UCSD-AML1 (cell line): ENCODE measurements at regions not wholly inside any gene's neighbourhood (a gene's known extent, or its start where the extent isn't known, plus 50 kb on each side); places are given as distances from the start of the nearest gene placed in this dataset.

Source experiments
- DNase-seq: peaks from one replicate; lab custom pipeline; 2025; ENCODE audit not compliant: unreplicated experiment; lab: John Stamatoyannopoulos, UW

- no peak for DNase-seq
Measured at GRCh38 chr6:137775720-137776119, 91.3 kb upstream of the TNFAIP3 start.

- no peak for DNase-seq
Measured at GRCh38 chr6:137776256-137776655, 90.8 kb upstream of the TNFAIP3 start.

DNA sequence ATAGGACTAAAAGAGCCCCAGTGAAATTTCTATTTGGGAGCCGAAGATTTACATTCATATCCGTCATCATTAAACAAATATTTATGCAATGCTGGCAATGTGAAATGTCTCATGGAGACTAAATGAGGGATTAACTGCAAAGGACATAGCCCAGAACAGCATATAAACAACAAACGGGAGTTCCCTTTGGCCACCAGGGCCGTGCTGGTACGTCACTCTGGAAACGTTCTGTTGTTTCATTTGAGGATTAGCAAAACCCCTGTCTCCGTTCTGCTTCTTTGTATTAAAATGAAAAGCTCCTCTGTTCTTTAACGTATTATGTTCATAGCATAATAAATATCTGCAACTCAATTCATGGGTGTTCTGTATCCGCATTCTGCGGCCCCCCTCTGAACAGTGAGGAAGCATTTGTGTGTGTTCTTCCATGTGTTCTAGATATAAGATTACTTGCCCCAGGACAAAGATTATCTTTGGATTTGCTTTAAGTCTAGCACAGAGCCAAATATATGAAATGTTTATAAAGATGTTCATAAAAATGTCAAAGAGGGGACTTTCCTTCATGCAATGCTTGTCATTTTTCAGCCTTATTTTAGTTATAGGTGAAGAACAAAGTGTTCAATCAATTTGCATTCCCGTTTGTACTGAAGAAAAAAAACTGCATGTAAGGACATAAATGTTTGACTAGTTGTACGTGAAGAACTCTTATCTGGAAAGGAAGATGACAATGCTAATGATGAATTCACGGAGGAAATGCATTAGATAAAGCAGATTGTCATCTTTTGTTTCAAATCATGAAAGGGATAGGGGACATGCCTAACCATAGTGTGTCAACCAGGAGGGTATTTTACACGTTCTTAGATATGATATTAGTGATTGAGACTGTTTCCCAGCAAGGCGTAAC is 90.0 kb upstream of the TNFAIP3 start:
- no peak for DNase-seq

- no peak for DNase-seq
Measured at GRCh38 chr6:137777687-137778075, 89.4 kb upstream of the TNFAIP3 start.

DNA sequence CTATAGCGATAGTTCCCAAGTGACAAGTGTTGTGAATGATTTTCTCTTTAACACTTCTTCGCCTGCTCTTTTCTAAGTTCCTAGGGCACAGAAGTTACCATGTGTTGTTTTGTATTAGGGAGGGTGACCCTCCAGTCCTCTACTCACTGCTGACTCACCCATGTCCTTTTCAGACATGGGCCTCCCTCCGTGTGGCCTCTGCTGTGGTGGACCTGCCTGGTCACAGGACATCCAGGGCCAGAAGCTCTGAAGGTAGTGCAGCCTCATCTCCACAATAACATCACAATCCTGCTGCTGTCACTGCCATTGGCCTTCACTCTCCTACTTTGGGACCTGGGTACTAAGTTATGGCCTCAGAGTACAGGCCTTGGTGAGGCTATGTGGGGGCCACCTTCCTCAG is 87.1 kb upstream of the TNFAIP3 start:
- no peak for DNase-seq

- no peak for DNase-seq
Measured at GRCh38 chr6:137780447-137781034, 86.5 kb upstream of the TNFAIP3 start.

DNA sequence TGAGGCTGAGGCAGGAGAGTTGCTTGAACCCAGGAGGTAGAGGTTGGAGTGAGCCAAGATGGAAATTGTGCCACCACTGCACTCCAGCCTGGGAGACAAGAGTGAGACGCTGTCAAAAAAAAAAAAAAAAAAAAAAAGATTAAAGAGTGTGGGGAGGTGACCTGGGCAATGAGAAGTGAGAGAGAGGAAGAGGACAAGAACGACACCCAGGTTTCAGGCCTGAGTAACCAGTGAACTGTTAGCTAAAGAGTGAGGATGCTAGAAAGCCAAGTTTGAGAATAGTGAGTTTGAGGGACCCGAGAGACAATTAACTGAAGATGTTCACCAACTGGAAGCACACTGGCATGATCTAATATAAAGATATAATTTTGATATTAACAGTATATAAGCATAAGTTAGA is 85.4 kb upstream of the TNFAIP3 start:
- DNase-seq, result no peak

- DNase-seq, result no peak
Measured at GRCh38 chr6:137782166-137783039, 84.7 kb upstream of the TNFAIP3 start.

GRCh38 chr6:137783710-137784109 is 83.3 kb upstream of the TNFAIP3 start:
- DNase-seq, result no peak

DNA sequence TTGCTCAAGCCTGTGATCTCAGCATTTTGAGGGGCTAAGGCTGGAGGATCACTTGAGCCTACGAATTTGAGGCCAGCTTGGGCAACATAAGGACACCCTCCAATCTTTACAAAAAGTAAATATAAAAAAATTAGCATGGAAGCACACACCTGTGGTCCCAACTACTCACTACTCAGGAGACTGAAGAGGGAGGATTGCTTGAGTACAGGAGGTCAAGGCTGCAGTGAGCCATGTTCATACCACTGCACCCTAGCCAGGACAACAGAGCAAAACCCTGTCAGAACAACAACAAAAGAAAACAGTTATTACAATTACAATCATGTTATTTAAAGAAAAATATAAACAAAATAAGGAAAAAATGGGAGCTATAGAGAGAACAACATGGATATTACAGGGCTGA is 82.5 kb upstream of the TNFAIP3 start:
- DNase-seq, result no peak

DNA sequence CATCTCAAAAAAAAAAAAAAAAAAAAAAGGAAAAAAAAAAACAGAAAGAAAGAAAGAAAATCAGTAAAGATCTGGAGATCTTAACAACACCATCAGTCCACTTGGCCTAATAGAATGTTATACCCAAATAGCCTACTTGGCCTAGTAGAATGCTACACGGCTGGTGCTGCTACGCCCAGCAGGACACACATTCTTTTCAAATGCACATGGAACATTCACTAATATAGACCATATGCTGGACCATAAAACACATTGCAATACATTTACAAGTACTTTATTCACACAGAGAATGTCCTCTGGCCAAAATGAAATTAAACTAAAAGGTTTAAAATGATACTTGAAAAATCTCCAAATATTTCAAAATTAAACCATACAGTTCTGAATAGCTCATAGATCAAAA is 80.0 kb upstream of the TNFAIP3 start:
- no peak for DNase-seq

DNA sequence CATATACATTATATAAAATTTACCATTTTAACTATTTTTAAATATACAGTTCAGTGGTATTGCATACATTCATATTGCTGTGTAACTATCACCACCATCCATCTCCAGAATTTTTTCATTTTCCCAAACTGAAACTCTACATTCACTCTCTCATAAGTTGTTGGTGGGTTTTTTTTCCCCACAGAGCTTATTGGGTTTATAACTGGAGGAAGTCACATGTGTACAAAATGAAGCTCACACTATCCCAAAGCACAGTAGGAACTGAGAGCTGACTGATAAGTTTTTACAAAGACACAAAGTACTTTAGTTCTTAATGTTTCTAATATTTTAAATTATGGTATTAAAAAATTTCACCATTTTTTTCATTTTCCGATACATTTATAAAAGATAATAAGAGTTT is 78.8 kb upstream of the TNFAIP3 start:
- no peak for DNase-seq

DNA sequence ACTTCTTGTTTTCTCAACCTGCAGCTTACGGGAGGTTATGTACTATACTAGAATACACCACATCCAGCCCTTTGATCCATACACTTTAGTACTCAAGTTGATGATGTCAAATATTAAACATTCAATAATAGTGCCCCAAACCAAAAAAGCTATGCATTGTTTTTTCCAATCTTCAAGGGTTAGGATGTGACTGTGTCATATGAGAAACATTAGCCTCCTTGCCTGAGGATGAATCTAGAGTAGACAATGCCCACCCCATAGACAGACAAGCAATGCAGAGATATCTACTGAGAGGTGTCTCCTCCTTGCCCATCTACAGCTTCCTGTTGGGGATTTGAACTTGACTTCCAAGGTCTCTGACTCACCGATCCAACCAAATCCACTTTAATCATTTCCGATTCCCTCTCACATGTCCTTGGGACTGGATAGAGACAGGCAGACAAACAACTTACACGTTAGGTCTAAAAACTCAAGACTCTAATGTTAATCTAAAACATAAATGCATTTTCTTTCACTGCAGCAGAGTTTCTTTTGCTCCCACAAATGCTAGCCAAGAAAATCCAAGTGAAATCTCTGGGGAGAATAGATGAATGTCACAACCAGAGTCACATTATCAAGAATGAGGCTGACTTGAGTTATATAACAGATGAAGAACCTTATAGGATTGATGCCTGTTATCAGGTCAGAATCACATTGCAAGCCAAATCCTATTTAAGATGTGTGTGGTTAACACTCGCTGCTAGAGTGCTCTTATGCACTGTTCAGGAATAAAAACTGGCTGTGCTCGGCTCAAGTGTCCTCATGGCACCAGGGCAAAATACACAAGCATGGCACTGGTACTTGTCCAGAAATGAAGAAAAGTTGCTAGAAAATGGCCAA is 75.5 kb upstream of the TNFAIP3 start:
- DNase-seq, result no peak

DNA sequence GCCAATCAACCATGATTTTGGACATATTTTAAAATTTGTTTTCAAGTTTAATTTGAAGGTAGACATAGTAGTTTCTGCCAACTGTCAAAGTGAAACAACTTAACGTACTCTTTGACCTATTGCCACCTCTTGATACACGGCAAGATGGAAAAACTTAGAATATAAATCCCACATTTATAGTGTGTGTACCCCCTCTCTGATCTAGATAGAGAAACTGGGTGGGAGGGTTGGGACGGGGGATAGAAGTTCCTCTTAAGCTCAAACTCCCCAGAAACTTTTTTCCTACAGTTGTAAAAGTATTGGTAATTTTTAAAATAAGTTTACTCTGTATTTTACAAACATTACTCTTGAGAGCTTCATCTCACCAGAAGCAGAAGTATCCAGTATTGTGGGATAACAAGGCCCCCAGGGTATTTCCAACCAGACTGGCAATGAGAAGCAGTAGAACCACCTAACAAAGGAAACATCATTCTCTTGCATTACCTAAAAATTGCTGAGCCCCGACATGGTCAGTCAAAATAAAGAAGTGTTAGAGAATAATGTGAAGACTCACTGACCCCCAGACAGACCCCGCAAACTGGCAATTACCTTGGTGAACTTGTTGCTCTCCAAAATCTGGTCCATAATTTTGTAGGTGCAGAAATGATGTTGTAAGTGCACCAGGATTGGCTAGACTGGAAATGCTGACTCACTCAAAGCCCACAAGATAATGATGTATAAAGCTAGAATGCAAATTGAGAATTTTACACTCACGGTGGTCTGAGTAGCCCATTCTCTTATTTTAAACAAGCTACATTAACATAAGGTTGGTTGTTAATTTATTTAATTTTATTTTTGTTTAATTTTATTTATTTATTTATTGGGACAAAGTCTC is 74.7 kb upstream of the TNFAIP3 start:
- no peak for DNase-seq

- no peak for DNase-seq
Measured at GRCh38 chr6:137793805-137794515, 73.1 kb upstream of the TNFAIP3 start.

DNA sequence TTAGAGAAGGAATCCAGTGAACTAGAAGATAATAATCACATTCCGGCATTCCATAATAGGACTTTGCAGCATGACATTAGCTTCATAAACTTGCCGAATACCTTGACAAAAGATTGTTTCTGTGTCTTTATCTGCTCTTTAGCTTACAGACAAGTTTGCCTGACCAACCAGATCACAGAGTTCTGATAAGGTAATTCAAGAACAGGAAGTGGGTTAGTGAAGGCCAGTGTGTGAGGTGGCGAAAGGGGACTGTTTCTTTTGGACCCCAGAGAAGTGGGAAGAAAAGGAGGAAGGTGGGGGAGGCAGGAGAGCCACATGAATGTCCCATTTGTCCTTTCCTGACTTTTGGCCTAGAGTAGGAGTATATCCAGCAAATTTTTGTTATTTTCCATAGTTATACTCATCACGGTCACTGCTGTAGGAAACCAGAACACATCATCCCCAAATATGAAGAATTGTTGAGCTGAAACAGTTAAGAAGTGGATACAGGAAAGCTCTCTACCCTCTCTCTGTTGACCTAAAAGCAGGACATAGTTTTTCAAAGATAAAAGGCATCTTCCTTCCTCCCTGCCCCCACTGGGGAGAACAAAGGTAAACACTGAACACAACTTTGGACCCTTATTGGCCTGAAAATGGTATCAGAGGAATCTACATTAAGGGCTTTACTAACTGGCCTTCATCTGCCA is 72.4 kb upstream of the TNFAIP3 start:
- DNase-seq, result peak; percentile 17

DNA sequence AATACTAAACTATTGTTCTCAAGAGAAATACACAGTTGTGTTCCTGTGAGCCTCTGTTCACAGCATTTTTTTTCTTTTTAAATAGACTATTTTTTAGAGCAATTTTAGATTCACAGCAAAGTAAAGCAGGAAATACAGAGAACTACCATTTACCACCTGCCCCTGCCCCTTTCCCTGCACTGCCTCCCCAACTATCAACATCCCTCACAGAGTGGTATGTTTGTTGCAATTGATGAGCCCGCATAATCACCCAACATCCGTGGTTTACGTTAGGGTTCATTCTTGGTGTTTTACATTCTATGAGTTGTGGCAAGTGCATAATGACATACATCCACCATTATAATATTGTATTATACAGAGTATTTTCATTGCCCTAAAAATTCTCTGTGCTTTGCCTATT is 71.6 kb upstream of the TNFAIP3 start:
- DNase-seq, result no peak

DNA sequence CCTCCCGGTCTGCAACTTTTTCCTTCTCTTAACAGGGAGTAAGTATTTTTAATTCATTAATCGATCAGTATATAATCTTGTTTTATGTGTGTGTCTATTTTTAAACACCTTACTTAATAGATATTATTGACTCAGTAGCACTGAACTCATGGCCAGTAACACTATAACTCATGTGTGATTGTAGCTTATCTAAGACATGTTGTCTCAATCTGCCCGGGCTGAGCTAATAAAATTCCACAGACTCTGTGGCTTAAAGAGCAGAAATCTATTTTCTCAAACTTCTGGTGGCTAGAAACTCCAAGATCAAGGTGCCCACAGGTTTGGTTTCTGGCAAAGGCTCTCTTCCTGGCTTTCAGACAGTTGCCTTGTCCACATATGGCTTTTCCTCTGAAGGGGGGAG is 68.8 kb upstream of the TNFAIP3 start:
- no peak for DNase-seq

- DNase-seq, result no peak
Measured at GRCh38 chr6:137798846-137799245, 68.2 kb upstream of the TNFAIP3 start.
